ENCODE measurements at regions not wholly inside any gene's neighbourhood (a gene's known extent, or its start where the extent isn't known, plus 50 kb on each side); places are given as distances from the start of the nearest gene placed in this dataset.
"Not testable (repeated sequence)": the region's sequence is repeated elsewhere in the genome, so short reads cannot be mapped to it uniquely, and the experiment has no call there.

- not testable (repeated sequence) for ATAC-seq, H3K27ac Mint-ChIP-seq, H3K4me3 Mint-ChIP-seq, DNase-seq, H3K9me3 Mint-ChIP-seq, H3K4me1 Mint-ChIP-seq, H3K27me3 Mint-ChIP-seq
These were observed 1468.0 kb downstream of the KHDRBS2 start for GRCh38 chr6:60818072-60818471.

DNA sequence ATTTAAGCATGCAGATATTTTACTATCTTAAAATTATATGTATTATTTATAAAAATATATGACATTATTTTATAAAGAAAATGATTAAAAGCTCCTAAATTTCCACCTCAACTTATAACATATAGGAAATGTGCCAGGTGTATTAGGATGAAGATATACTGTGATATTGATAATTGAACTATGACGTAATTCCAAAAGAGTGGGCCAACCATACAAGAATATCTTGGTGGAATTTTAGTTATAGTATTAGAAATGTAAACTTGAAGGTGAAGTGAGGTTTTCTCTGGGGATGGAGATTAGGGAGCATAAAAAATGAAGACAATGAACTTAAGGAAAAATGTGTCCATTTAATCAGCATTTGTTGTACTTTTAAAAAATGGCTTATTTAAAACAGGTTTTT is 1471.2 kb downstream of the KHDRBS2 start:
- not testable (repeated sequence) for H3K4me3 Mint-ChIP-seq, H3K27ac Mint-ChIP-seq

DNA sequence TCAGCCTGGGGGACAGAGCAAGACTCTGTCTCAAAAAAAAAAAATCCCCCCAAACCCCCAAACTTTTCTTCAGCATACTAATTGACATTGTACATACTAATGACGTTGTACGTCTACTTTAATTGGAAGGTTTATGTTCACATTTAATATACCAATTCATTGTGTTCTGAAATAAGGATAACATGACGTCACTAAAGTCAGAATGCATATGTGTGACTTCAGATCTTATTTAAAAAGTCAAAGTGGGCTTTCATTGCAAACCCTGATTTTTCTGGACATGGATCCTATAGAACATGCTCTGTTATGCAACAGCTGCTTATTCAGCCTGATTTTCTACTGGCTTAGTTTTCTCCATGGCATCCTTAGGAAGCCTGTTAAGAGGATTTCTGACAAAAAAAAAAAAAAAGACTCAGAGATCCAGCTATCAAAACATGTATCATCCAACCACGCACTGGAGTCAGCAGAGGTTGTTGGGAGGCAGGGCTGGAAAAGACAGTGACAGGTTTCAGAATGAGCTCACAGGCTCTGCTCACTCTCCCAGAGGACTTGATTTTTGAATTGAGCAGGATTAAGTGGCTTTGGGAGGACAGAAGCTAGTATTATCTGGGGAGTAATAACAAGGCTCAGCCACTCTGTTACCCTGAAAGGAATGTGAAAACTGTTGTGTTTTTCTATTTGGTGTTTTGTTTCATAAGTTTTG is 1472.0 kb downstream of the KHDRBS2 start:
- not testable (repeated sequence) for DNase-seq, H3K27ac Mint-ChIP-seq, ATAC-seq, H3K27me3 Mint-ChIP-seq, H3K4me1 Mint-ChIP-seq, H3K4me3 Mint-ChIP-seq
- H3K9me3 Mint-ChIP-seq: peaks cover 0 to 18% of the 10 kb centered on the region in 2 donors

More for the DNA sequence above, 1471.2 kb downstream of the KHDRBS2 start:
- not testable (repeated sequence) for DNase-seq, ATAC-seq, H3K27me3 Mint-ChIP-seq, H3K4me1 Mint-ChIP-seq
- peaks cover 0 to 18% of the 10 kb centered on the region in 2 donors for H3K9me3 Mint-ChIP-seq

DNA sequence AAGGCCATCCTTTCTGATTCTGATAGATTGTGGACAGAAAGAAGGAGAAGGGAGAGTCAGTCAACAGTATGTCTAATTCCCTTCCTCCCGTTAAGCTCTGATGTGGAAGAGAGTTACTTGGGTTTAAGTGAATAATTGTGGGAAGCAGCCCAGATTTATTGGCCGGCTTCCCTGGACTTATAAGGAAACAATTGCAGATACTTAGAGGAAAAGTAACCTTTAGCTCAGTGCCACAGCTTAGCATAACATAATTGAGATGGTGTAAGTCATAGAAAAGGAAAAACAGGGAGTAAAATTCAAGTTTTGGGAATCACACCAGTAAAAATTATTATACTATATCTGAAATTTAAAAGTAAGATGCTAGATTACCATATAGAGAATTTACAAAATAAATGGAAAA is 1475.8 kb downstream of the KHDRBS2 start:
- ATAC-seq, H3K4me1 Mint-ChIP-seq, H3K27me3 Mint-ChIP-seq, DNase-seq, H3K27ac Mint-ChIP-seq, H3K4me3 Mint-ChIP-seq: not testable (repeated sequence)
- H3K9me3 Mint-ChIP-seq: peaks cover 5 to 28% of the 10 kb centered on the region in 2 donors

- H3K9me3 Mint-ChIP-seq, H3K4me1 Mint-ChIP-seq, H3K27me3 Mint-ChIP-seq, H3K4me3 Mint-ChIP-seq, ATAC-seq, H3K27ac Mint-ChIP-seq, DNase-seq: not testable (repeated sequence)
These were observed 1486.9 kb downstream of the KHDRBS2 start for GRCh38 chr6:60799146-60799545.

DNA sequence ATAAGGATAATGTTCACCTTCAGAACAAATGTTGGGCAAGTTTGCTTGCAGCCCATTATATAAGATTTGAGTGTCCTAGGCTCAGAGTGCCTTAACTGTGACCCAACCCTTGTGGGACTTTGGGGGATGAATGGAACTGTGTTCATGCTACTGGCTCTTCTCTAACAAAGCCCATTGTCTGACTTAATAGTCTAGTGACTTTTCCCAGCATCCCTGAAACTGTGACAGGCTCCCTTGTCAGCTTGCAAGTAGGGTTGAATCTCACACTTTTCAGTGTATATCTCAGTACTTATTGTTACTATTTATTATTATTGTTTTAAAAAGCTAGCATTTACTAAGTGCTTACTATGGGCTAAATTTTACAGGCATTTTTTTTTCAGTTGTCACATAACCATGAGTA is 1488.2 kb downstream of the KHDRBS2 start:
- not testable (repeated sequence) for DNase-seq, H3K4me3 Mint-ChIP-seq, H3K4me1 Mint-ChIP-seq, H3K27ac Mint-ChIP-seq, ATAC-seq, H3K9me3 Mint-ChIP-seq, H3K27me3 Mint-ChIP-seq

- not testable (repeated sequence) for H3K9me3 Mint-ChIP-seq, H3K27me3 Mint-ChIP-seq, ATAC-seq, H3K27ac Mint-ChIP-seq, DNase-seq, H3K4me3 Mint-ChIP-seq, H3K4me1 Mint-ChIP-seq
These were observed 1496.4 kb downstream of the KHDRBS2 start for GRCh38 chr6:60789601-60790000.

DNA sequence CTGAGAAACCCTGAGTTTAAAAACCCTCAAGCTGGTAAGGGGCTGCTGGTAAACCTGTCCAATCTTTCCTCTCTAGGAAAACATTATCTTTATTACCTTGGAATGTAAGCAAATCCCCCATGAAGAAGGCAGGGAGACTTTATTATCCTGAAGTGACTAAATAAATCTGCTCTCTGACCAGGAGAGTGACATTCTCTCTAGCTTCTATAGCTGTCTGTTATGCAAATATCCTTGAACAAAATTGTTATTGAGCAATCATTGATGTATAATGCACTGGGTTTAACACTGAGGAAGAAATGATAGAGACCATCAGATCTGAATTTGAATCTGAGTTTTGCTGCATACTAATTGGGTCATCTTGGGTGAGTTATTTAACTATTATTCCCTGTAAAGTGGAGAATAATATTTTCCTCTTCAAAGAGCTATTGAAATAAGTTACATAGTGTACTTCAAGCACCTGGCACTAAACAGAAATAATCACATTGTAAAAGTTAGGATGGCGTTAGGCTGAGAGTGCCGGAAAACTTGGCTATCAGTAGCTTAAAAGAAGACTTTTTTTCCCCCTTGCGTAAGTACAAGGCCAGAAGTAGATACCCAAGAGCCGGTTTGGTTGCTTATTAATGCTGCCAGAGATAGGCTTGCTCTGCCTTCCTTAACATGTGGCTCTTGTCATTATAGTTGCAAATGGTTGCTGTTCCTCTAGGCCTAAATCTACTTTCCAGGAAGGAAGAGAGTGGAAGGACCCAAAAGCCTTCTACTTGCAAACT is 1503.1 kb downstream of the KHDRBS2 start:
- H3K9me3 Mint-ChIP-seq, H3K4me3 Mint-ChIP-seq, H3K27ac Mint-ChIP-seq, H3K27me3 Mint-ChIP-seq, ATAC-seq, DNase-seq, H3K4me1 Mint-ChIP-seq: not testable (repeated sequence)

GRCh38 chr6:60779591-60779990 is 1506.4 kb downstream of the KHDRBS2 start:
- peaks cover 12 to 14% of the 10 kb centered on the region in 2 donors for H3K9me3 Mint-ChIP-seq
- not testable (repeated sequence) for H3K4me1 Mint-ChIP-seq, H3K27ac Mint-ChIP-seq, DNase-seq, H3K27me3 Mint-ChIP-seq, ATAC-seq, H3K4me3 Mint-ChIP-seq

GRCh38 chr6:60767791-60768499 is 1518.1 kb downstream of the KHDRBS2 start:
- not testable (repeated sequence) for DNase-seq, H3K9me3 Mint-ChIP-seq, H3K4me1 Mint-ChIP-seq, H3K4me3 Mint-ChIP-seq, H3K27me3 Mint-ChIP-seq, H3K27ac Mint-ChIP-seq, ATAC-seq

DNA sequence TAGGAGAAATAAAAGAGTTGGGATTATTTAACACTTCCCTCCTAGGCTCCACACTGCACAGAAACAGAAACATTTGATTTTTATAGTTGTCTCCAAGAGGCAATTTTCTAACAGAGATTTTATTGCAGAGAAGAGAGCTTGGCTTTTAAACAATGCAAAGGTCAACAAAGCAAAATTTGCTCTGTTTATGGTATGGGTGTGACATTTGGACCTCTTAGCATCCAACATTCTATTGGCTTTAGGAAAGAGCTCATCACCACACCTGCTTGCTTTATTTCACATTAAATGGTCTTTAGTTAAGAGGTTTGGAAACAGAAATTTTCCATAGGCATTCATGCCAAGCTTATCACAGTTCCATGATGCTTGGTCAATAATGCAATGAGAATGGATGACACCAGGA is 1520.7 kb downstream of the KHDRBS2 start:
- not testable (repeated sequence) for H3K4me3 Mint-ChIP-seq, H3K27me3 Mint-ChIP-seq, ATAC-seq, DNase-seq, H3K4me1 Mint-ChIP-seq, H3K27ac Mint-ChIP-seq
- H3K9me3 Mint-ChIP-seq: peaks cover 7 to 12% of the 10 kb centered on the region in 2 donors

DNA sequence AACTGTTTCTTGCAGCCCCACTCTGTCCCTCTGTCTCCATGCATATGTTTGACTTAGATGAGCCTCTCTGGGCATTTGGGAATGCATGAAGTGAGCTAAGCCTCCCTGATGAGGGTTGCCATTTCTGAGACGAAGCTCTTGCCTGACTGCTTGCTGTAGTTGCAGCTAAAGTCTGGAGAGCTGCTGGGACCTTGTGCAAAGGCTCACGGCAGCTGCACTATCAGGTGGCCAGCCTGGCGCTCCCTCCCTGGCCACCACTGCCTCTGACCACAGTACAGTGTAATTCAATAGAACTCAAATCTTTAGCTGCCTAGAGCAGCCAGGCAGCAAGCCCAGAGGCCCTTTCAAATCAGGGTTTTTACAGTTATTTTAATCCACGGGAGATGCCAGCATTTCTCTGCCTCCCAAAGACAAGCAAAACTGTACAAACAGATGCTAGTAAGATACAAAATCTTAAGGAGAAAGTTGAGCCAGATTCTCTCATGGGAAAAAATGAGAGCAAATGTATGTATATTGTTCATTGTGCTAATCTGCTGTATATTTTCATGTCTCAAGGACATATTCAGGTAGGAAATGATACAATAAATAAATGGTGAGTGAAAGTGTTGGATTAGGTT is 1522.5 kb downstream of the KHDRBS2 start:
- H3K9me3 Mint-ChIP-seq, DNase-seq, H3K4me3 Mint-ChIP-seq, H3K27me3 Mint-ChIP-seq, H3K27ac Mint-ChIP-seq, H3K4me1 Mint-ChIP-seq, ATAC-seq: not testable (repeated sequence)

DNA sequence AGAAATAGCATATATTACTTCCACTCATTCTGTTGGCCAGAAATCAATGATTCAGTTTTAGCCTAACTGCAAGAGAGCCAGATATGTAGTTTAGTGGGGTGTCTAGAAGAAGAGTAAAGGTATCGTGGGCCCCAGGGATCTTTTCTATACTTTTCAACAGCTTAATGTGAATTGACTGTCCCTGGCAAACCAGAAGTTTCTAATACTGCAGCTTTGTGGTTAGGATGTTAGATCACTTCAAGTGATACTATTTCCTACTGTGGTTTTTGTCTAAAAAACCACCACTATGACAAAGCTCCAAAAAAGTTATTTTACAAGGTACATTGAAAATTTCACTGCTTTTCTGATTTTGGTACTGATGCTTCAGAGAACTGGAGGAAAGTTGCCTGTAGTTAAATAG is 1525.1 kb downstream of the KHDRBS2 start:
- ATAC-seq, DNase-seq, H3K4me3 Mint-ChIP-seq, H3K27me3 Mint-ChIP-seq, H3K4me1 Mint-ChIP-seq: not testable (repeated sequence)
- Mint-ChIP-seq H3K9me3 (peaks cover 0 to 23% of the 10 kb centered on the region in 2 donors), H3K27ac (peak overlapping the region in 1 of 2 donors; percentile 54)

DNA sequence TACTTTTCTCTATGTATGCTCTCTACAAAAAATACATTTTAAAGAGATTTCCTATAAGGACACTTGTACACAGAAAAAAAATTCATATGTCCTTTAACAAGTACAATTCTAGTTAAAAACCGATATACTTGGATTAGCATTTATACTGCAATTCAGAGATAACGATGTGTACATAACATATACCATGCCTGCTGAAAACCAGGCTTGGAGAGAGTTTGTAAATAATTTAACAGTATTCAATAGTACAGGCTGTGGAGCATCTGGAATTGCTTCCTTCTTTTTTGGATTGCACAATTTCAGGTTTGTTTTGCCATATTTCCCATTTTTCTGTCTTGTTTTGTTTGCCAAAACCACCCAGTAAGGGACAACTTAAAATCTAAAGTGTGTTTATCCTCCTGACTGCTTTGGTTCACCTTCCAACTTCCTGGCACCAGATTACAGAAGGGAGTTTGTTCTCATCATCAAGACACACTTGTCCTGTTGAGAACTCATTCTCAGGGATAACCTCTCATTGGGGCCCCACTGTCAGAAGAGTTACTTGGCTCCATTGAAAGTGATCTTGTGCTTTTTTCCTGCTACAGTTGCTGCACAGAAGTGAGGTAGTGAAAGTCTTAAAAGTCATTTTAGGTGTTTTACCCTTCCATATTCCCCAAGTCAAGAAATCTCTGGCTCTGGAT is 1526.7 kb downstream of the KHDRBS2 start:
- H3K27ac Mint-ChIP-seq, H3K4me1 Mint-ChIP-seq, ATAC-seq, H3K27me3 Mint-ChIP-seq, H3K4me3 Mint-ChIP-seq, DNase-seq: not testable (repeated sequence)
- peaks cover 0 to 23% of the 10 kb centered on the region in 2 donors for H3K9me3 Mint-ChIP-seq

- H3K27ac Mint-ChIP-seq: peak overlapping the region in 1 of 2 donors; percentile 90
- not testable (repeated sequence) for ATAC-seq
These were observed 1527.3 kb downstream of the KHDRBS2 start for GRCh38 chr6:60758725-60759124.

More at GRCh38 chr6:60758725-60759124, 1527.3 kb downstream of the KHDRBS2 start:
- H3K9me3 Mint-ChIP-seq: peaks cover 0 to 23% of the 10 kb centered on the region in 2 donors
- not testable (repeated sequence) for H3K4me1 Mint-ChIP-seq, DNase-seq, H3K4me3 Mint-ChIP-seq, H3K27me3 Mint-ChIP-seq
